ENCODE measurements at regions not wholly inside any gene's neighbourhood (a gene's known extent, or its start where the extent isn't known, plus 50 kb on each side); places are given as distances from the start of the nearest gene placed in this dataset.

DNA sequence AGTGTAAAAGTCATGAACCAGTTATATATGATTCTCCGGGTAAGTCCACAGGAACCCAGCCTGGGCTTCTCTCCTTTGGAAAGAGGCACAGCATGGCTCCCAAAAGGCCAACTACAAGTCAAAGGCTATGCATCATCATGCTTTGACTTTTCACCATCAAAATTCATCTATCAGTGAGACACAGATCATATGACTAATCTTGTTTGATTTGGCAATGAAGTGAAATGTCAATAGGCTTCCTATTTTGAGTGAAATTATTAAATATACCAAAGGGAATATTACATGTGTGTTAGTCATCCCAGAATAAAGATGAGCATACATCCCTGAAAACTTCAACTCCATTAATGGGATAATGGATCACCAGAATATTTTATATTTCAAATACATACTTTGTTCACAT lies 83.5 kb upstream of the ADGRL2 start:
- no peak for DNase-seq (ENCODE audit: low read depth)
- TF ChIP-seq, protein P1, sequence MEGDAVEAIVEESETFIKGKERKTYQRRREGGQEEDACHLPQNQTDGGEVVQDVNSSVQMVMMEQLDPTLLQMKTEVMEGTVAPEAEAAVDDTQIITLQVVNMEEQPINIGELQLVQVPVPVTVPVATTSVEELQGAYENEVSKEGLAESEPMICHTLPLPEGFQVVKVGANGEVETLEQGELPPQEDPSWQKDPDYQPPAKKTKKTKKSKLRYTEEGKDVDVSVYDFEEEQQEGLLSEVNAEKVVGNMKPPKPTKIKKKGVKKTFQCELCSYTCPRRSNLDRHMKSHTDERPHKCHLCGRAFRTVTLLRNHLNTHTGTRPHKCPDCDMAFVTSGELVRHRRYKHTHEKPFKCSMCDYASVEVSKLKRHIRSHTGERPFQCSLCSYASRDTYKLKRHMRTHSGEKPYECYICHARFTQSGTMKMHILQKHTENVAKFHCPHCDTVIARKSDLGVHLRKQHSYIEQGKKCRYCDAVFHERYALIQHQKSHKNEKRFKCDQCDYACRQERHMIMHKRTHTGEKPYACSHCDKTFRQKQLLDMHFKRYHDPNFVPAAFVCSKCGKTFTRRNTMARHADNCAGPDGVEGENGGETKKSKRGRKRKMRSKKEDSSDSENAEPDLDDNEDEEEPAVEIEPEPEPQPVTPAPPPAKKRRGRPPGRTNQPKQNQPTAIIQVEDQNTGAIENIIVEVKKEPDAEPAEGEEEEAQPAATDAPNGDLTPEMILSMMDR (conservative IDR thresholded peaks at IDR 0.05; ENCODE audit: low read depth, low read length), result no peak
- no peak overlapping the region for H3K4me3 ChIP-seq (ENCODE audit: low read length)

DNA sequence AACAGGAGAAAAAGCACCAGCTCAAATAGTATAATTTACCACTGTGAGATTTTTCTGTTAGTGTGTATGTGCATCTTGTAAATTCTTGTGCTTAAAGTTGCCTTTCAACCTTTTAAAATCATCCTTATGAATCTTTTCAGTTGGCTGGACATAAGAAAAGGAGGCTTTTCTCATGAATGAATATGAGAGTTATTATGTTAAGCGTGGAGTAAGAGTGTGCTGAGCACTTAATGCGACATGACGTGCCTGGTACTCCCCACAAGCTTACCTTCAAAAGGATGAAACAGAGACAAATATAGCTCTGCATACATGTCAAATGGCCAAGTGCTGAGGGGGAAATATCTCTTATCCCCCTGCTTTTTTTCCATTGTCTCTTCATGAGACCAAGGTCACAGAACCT lies 85.3 kb upstream of the ADGRL2 start:
- no peak for DNase-seq (ENCODE audit: low read depth)
- H3K4me3 ChIP-seq (ENCODE audit: low read length), result no peak overlapping the region
- TF ChIP-seq, protein P1 (conservative IDR thresholded peaks at IDR 0.05; ENCODE audit: low read depth, low read length), result no peak

DNA sequence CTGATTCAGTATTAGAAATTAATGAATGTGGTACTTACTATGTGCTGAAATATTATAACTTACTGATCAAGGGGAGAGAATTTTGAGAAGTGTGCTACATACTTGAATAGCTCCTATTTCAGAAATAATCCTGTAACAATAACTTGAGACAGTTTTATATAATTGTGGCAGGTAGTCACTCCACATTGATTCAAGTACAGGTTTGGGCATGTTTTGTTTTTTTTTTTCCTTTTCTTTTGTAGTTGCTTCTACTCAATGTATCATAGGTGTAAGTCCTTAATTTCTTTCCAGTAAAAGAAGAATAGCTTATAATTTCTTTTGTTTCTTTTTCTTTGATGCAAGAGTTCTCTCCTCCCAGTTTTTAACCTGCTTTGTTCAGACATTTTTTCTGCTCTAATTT lies 86.1 kb upstream of the ADGRL2 start:
- no peak overlapping the region for H3K4me3 ChIP-seq (ENCODE audit: low read length)
- TF ChIP-seq, protein P1 (conservative IDR thresholded peaks at IDR 0.05; ENCODE audit: low read depth, low read length), result no peak
- DNase-seq (ENCODE audit: low read depth), result no peak

DNA sequence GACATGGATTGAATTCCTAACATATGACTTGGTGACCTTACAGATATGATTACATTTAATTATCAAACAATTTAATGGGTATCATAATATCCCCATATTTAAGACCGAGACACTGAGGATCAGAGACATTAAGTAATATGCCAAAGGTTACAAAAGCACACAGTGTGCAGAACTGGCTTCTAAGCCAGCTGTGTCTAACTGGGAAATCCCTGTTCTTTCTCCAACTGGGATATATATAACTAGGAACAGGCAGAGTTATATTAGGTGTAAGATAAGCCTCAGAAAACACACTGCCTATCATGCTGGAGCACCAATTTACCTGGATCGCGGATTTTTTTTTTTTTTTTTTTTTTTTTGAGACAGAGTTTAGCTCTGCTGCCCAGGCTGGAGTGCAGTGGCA lies 88.3 kb upstream of the ADGRL2 start:
- H3K4me3 ChIP-seq (ENCODE audit: low read length), result no peak overlapping the region
- TF ChIP-seq, protein P1 (conservative IDR thresholded peaks at IDR 0.05; ENCODE audit: low read depth, low read length), result no peak
- DNase-seq (ENCODE audit: low read depth), result no peak

DNA sequence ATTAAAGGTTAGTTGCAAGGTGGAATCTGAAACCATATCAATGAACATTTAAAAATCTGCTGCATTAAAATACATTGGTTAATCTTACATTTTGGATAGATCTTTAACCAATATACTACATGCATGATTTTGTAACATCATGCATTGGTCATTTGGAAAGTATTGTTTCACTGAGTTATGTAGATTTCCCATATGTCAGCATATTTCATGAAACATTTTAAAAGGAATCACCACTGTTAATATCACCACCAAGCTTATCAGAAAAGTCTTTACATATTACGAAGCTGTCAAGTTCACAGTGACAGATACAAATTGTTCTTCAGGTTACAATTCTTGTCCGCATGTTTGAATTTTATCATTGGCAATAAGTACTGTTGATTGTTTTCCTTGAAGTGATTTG lies 89.9 kb upstream of the ADGRL2 start:
- no peak overlapping the region for H3K4me3 ChIP-seq (ENCODE audit: low read length)
- TF ChIP-seq, protein P1 (conservative IDR thresholded peaks at IDR 0.05; ENCODE audit: low read depth, low read length), result no peak
- DNase-seq (ENCODE audit: low read depth), result no peak

DNA sequence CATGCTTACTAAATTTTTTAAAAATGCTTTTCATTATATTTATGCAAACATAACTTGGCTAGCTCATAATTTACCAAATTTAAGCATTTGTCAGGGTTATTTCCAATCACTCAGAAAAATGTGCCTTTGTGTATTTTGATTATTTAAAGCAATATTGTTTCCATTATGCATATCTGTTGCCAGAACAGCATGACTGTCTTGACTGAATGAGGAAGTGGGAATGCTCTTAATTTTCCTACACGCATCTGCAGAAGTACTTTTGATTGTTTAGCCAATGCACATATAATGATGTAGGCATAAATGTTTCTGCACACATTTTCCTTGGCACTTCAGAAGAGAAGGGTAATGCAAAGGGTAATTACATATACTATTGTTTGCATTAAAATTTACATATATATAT lies 92.5 kb upstream of the ADGRL2 start:
- TF ChIP-seq, protein P1 (conservative IDR thresholded peaks at IDR 0.05; ENCODE audit: low read depth, low read length), result no peak
- DNase-seq (ENCODE audit: low read depth), result no peak
- H3K4me3 ChIP-seq (ENCODE audit: low read length), result no peak overlapping the region

DNA sequence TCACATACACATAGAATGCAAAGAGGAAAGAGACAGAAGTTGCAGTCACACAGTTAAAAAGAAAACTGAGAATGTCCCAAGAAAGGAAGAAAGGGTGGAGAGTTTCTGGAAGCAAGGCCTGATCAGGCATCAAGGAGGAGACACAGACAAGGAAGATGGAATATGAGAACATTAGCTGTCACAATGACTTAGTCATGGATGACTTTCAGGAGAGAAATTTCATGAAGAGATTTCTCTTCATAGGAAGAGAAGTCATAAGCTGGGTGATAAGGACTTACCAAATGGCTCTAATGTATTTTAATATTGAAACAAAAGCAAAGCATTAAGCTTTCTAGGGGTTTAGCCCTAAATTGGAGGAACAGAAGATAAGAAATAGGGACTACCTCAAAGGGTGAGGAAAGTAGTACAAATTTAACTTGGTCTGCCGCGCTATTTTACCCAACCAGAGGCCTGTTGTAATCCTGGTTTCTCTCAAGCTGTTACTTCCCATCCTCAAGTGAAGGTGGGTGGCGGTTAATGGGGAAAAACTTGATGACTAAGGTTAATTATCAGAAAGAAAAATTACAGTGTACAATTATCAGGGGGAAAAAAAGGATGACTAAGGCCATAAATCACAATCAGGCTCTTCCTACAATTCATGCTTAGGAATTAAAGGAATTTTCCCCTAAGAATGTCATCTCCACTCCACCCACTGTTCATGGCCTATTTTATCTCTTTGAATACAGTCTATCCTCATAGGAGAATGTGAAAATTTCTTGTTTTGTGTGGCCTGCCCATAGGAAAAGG lies 93.9 kb upstream of the ADGRL2 start:
- DNase-seq (ENCODE audit: low read depth), result no peak
- TF ChIP-seq, protein P1 (conservative IDR thresholded peaks at IDR 0.05; ENCODE audit: low read depth, low read length), result no peak
- no peak overlapping the region for H3K4me3 ChIP-seq (ENCODE audit: low read length)
